K562 (cell line): ENCODE measurements at regions not wholly inside any gene's neighbourhood (a gene's known extent, or its start where the extent isn't known, plus 50 kb on each side); places are given as distances from the start of the nearest gene placed in this dataset.
A peak's percentile ranks its signal among the peaks of the same experiment; 100 is the strongest.

Experiments used
- BRCA1 ChIP-seq, 2 experiments: fragments of 450-650 bp in 1 of 2; sonication (generic) in 1 of 2; formaldehyde crosslinking in 1 of 2; IDR thresholded peaks; 2 replicates each; pipeline versions ENCODE4 v1.5.0 to v1.6.1; 2017 to 2020; ENCODE audit warnings: mild to moderate bottlenecking in 1 of 2, missing genetic modification reagents in 1 of 2
- E2F8 ChIP-seq: fragments of 450-650 bp; IDR thresholded peaks from 2 replicates; pipeline ENCODE4 v1.7.1; 2018; ENCODE audit warnings: mild to moderate bottlenecking, low read depth; ENCODE audit not compliant: partially characterized antibody
- ETS2 ChIP-seq: IDR thresholded peaks from 2 replicates; pipeline ENCODE4 v1.6.1; 2016; ENCODE audit warnings: borderline replicate concordance, missing genetic modification characterization, mild to moderate bottlenecking, moderate library complexity, missing compliant biosample characterization; ENCODE audit not compliant: poor library complexity, severe bottlenecking
- FOSL1 ChIP-seq: fragments of 200-800 bp; sonication (Bioruptor generic); conservative IDR thresholded peaks from 2 replicates; pipeline ENCODE4 v1.6.1; 2016; ENCODE audit warnings: missing genetic modification characterization, missing compliant biosample characterization
- FOXK2 ChIP-seq, 2 experiments: fragments of 450-650 bp; IDR thresholded peaks in 1 of 2; conservative IDR thresholded peaks in 1 of 2; 2 replicates each; pipeline ENCODE4 v1.6.1; 2016; ENCODE audit warnings: low read depth in 2 of 2, mild to moderate bottlenecking in 1 of 2
- KHSRP ChIP-seq: fragments of 450-650 bp; IDR thresholded peaks from 2 replicates; pipeline ENCODE4 v1.6.1; 2017
- NFE2L1 ChIP-seq: fragments of 450-650 bp; IDR thresholded peaks from 2 replicates; pipeline ENCODE4 v1.6.1; 2016; ENCODE audit warnings: missing genetic modification characterization, low read depth, mild to moderate bottlenecking, missing compliant biosample characterization, moderate library complexity, borderline replicate concordance
- NR0B1 ChIP-seq: fragments of 450-650 bp; IDR thresholded peaks from one replicate; pipeline ENCODE4 v1.6.1; 2018; ENCODE audit warnings: mild to moderate bottlenecking, moderate library complexity; ENCODE audit not compliant: partially characterized antibody
- PCBP1 ChIP-seq: fragments of 200-400 bp; formaldehyde crosslinking; IDR thresholded peaks from 2 replicates; pipeline ENCODE4 v1.6.1; 2018; ENCODE audit warnings: mild to moderate bottlenecking, low read depth, low read length; ENCODE audit not compliant: poor library complexity, severe bottlenecking
- PYGO2 ChIP-seq: fragments of 450-650 bp; IDR thresholded peaks from 2 replicates; pipeline ENCODE4 v1.6.1; 2016; ENCODE audit warnings: mild to moderate bottlenecking, missing genetic modification characterization, moderate library complexity, missing compliant biosample characterization
- THRA ChIP-seq: fragments of 450-650 bp; IDR thresholded peaks from 2 replicates; pipeline ENCODE4 v1.6.1; 2017; ENCODE audit warnings: mild to moderate bottlenecking, moderate library complexity
- ZEB2 ChIP-seq: fragments of 450-650 bp; IDR thresholded peaks from 2 replicates; pipeline ENCODE4 v1.6.1; 2016
- ZFP36 ChIP-seq: fragments of 150-350 bp; IDR thresholded peaks from 2 replicates; pipeline ENCODE4 v1.6.1; 2018; ENCODE audit warnings: low read length, low read depth; ENCODE audit not compliant: partially characterized antibody
- ZMIZ1 ChIP-seq, 2 experiments: fragments of 150-350 bp in 1 of 2; IDR thresholded peaks; 2 replicates each; pipeline ENCODE4 v1.6.1; 2012 to 2016; ENCODE audit warnings: low read depth in 2 of 2, low read length in 2 of 2, mild to moderate bottlenecking in 1 of 2, moderate library complexity in 1 of 2
- ZNF124 ChIP-seq: sonication (generic); formaldehyde crosslinking; IDR thresholded peaks from 2 replicates; pipeline ENCODE4 v1.8.1; 2022; ENCODE audit warnings: missing genetic modification reagents
- ZNF224 ChIP-seq: sonication (generic); formaldehyde crosslinking; IDR thresholded peaks from 2 replicates; pipeline ENCODE4 v1.8.0; 2022; ENCODE audit warnings: mild to moderate bottlenecking, missing genetic modification reagents
- ZNF24 ChIP-seq: fragments of 450-650 bp; IDR thresholded peaks from 2 replicates; pipeline ENCODE4 v1.6.1; 2016
- ZNF644 ChIP-seq: fragments of 200-800 bp; sonication (Bioruptor generic); IDR thresholded peaks from 2 replicates; pipeline ENCODE4 v1.6.1; 2016; ENCODE audit warnings: low read depth, missing genetic modification characterization, missing compliant biosample characterization
- ZNF764 ChIP-seq: fragments of 250-450 bp; sonication (Bioruptor Pico); IDR thresholded peaks from 2 replicates; pipeline ENCODE4 v1.4.0; 2020; ENCODE audit warnings: low read depth, mild to moderate bottlenecking, moderate library complexity

DNA sequence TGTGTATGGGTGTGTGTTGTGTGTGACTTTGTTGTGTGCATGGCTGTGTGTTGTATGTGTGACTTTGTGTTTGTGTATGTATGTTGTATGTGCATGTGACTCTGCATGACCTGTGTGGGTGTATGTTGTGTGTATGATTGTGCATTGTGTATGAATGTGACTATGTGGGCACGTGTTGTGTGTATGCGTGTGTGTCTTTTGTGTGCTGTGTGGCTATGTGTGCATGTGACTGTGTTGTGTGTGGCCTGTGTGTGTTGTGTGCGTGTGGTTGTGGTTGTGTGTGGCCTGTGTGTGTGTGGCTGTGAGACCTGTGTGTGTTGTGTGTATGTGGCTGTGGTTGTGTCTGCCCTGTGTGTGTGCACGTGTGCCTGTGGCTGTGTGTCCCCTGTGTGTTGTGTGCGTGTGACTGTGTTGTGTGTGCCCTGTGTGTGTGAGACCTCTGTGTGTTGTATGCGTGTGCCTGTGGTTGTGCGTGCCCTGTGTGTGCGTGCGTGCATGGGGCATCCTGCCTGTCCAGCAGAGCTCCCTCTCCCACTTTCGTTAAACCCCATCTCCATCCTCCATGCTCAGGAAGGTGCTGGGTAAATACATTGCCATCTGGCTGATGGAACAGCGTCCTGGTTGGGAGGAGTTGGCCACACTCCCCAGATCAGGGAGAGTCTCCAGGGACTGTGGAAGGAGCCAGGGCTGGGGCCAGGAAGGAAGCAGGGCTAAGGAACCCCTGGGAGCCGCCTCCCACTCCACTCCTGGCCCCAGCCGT lies 90.1 kb upstream of the GSE1 start (continued):
- TF ChIP-seq ZMIZ1 (IDR thresholded peaks at IDR 0.05; ENCODE audit: low read depth in 2 of 2, low read length in 2 of 2), result no peak
- no peak for TF ChIP-seq ZNF764 (CRISPR knock-in tag)
- TF ChIP-seq BRCA1 (IDR thresholded peaks at IDR 0.05), result no peak
- TF ChIP-seq BRCA1 (CRISPR knock-in tag; IDR thresholded peaks at IDR 0.05), result no peak
- no peak for TF ChIP-seq ZNF124 (CRISPR knock-in tag)
- TF ChIP-seq NR0B1, result no peak
- TF ChIP-seq ETS2 (tag), result no peak
- TF ChIP-seq ZNF224 (CRISPR knock-in tag), result no peak
- no peak for TF ChIP-seq THRA
- TF ChIP-seq ZFP36, result no peak
- 0 out of 4 replicates have a peak, but pooled peaks of 1 of the 2 experiments have one; percentile 8 for TF ChIP-seq FOXK2 (conservative IDR thresholded peaks at IDR 0.05 in 1 of 2, IDR thresholded peaks at IDR 0.05 in 1 of 2; ENCODE audit: low read depth in 2 of 2)
- TF ChIP-seq NFE2L1, result no peak
- TF ChIP-seq KHSRP, result no peak
- no peak for TF ChIP-seq ZNF24
- TF ChIP-seq ZEB2, result no peak
- TF ChIP-seq PCBP1, result no peak
- TF ChIP-seq FOSL1 (tag), result no peak
- no peak for TF ChIP-seq PYGO2 (tag)
- no peak for TF ChIP-seq E2F8
- no peak for TF ChIP-seq ZNF644 (tag)
